ENCODE measurements at regions not wholly inside any gene's neighbourhood (a gene's known extent, or its start where the extent isn't known, plus 50 kb on each side); places are given as distances from the start of the nearest gene placed in this dataset.
"Not testable (repeated sequence)": the region's sequence is repeated elsewhere in the genome, so short reads cannot be mapped to it uniquely, and the experiment has no call there.

GRCh38 chr5:87511778-87512177, 99.0 kb upstream of the CCNH start:
- not testable (repeated sequence) for H3K4me3 ChIP-seq (ENCODE audit: low read depth, low read length); DNase-seq (ENCODE audit: low read depth)

DNA sequence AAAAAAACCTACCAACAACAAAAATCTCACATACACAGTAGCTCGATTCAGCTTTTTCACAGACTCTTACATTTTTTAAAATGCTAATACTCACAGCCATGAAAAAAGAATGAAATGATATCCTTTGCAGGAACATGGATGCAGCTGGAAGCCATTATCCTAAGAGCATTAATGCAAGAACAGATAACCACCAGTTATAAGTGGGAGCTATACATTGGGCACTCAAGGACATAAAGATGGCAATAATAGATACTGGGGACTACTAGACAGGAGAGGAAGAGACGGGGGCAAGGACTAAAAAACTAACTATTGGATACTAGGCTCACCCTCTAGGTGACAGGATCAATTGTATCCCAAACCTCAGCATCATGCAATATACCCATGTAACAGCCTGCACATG, 90.3 kb upstream of the CCNH start:
- DNase-seq (ENCODE audit: low read depth): no peak
- no peak overlapping the region for H3K4me3 ChIP-seq (ENCODE audit: low read depth, low read length)

DNA sequence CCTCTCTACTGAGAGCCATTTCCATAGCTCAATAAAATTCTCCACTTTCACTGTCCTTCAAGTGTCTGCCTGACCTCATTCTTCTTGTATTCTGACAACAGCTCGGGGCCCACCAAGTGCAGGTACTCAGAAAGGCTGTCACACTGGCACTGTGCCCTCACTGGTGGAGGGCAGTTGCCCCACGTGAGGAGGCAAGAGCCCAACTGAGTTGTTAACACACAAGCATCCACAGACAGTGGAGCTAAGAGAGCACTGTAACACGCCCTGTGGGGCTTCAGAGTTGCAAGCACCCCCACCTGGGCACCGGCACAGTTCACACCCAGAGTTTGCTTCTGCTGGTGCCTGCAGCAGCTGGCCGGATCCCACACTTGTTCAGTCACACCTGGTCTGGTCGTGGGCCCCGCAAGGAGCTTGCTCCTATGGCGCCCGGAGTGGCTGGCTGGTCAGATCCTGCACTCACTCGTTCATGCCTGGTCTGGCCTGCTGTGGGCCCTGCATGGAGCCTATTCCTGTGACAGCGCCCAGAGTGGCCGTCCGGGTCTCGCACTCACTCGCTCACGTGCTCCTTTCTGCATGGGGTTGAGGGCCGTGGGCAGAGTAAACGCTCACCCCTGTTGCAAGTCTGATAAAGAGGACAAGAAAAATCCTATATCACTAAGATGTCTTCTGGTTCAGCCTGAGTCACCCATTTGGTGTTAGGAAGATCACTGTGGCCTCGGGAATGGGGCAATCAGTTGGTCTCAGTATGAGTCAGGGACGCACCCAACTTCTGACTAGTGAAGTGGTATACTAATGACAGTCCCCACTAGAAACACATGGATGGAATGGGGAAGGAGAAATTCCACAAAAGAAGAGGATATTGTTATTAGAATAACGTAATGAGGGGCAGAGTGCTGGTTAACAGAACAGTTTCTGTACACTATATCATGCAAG, 87.0 kb upstream of the CCNH start:
- no peak for DNase-seq (ENCODE audit: low read depth)
- no peak overlapping the region for H3K4me3 ChIP-seq (ENCODE audit: low read depth, low read length)

All from skeletal muscle cell (primary cell).